HEK293 (cell line): ENCODE measurements at regions not wholly inside any gene's neighbourhood (a gene's known extent, or its start where the extent isn't known, plus 50 kb on each side); places are given as distances from the start of the nearest gene placed in this dataset.

Experiments used
- BCL11B ChIP-seq: fragments of 450-650 bp; formaldehyde crosslinking; IDR thresholded peaks from 2 replicates; pipeline ENCODE4 v1.5.1; 2016; ENCODE audit warnings: low read depth, missing biosample characterization, missing genetic modification characterization
- GFI1B ChIP-seq: fragments of 450-650 bp; formaldehyde crosslinking; IDR thresholded peaks from 2 replicates; pipeline ENCODE4 v1.5.1; 2016; ENCODE audit warnings: missing biosample characterization, missing genetic modification characterization
- HOXD13 ChIP-seq: sonication (generic); formaldehyde crosslinking; IDR thresholded peaks from 2 replicates; pipeline ENCODE4 v1.8.0; 2022; ENCODE audit warnings: missing genetic modification reagents, borderline replicate concordance
- INSM2 ChIP-seq: fragments of 450-650 bp; formaldehyde crosslinking; IDR thresholded peaks from 2 replicates; pipeline ENCODE4 v1.5.1; 2016; ENCODE audit warnings: missing biosample characterization, missing genetic modification characterization
- MEIS1 ChIP-seq: sonication (generic); formaldehyde crosslinking; IDR thresholded peaks from 2 replicates; pipeline ENCODE4 v1.8.1; 2022; ENCODE audit warnings: missing genetic modification reagents, mild to moderate bottlenecking, borderline replicate concordance
- SP7 ChIP-seq: fragments of 450-650 bp; formaldehyde crosslinking; IDR thresholded peaks from 2 replicates; pipeline ENCODE4 v1.5.1; 2016; ENCODE audit warnings: missing biosample characterization, missing genetic modification characterization
- TCF7L2 ChIP-seq: IDR thresholded peaks from 2 replicates; pipeline ENCODE4 v1.6.1; 2011; ENCODE audit warnings: low read depth, mild to moderate bottlenecking, inconsistent platforms, low read length, moderate library complexity, borderline replicate concordance
- TRIM28 ChIP-seq: IDR thresholded peaks from 2 replicates; pipeline ENCODE4 v1.6.1; 2011; ENCODE audit warnings: low read length, control low read depth, borderline replicate concordance
- YY1 ChIP-seq: fragments of 450-650 bp; formaldehyde crosslinking; IDR thresholded peaks from 2 replicates; pipeline ENCODE4 v1.5.1; 2018; ENCODE audit warnings: missing biosample characterization, missing genetic modification characterization
- ZBTB17 ChIP-seq: fragments of 450-650 bp; formaldehyde crosslinking; IDR thresholded peaks from 2 replicates; pipeline ENCODE4 v1.5.1; 2016; ENCODE audit warnings: missing biosample characterization, missing genetic modification characterization
- ZEB2 ChIP-seq: fragments of 450-650 bp; formaldehyde crosslinking; IDR thresholded peaks from 2 replicates; pipeline ENCODE4 v1.5.1; 2016; ENCODE audit warnings: missing biosample characterization, missing genetic modification characterization
- ZFP69B ChIP-seq: fragments of 450-650 bp; formaldehyde crosslinking; IDR thresholded peaks from 2 replicates; pipeline ENCODE4 v1.5.1; 2016; ENCODE audit warnings: missing biosample characterization, missing genetic modification characterization
- ZNF121 ChIP-seq: fragments of 450-650 bp; formaldehyde crosslinking; IDR thresholded peaks from 2 replicates; pipeline ENCODE4 v1.5.1; 2016; ENCODE audit warnings: missing biosample characterization, missing genetic modification characterization
- ZNF148 ChIP-seq: fragments of 450-650 bp; formaldehyde crosslinking; IDR thresholded peaks from 2 replicates; pipeline ENCODE4 v1.5.0; 2017; ENCODE audit warnings: missing biosample characterization, missing genetic modification characterization, borderline replicate concordance
- ZNF16 ChIP-seq: fragments of 450-650 bp; formaldehyde crosslinking; IDR thresholded peaks from 2 replicates; pipeline ENCODE4 v1.5.1; 2016; ENCODE audit warnings: low read depth, missing biosample characterization, missing genetic modification characterization
- ZNF169 ChIP-seq: fragments of 450-650 bp; formaldehyde crosslinking; IDR thresholded peaks from 2 replicates; pipeline ENCODE4 v1.5.1; 2016; ENCODE audit warnings: missing biosample characterization, missing genetic modification characterization
- ZNF175 ChIP-seq: fragments of 450-650 bp; formaldehyde crosslinking; IDR thresholded peaks from 2 replicates; pipeline ENCODE4 v1.5.1; 2016; ENCODE audit warnings: missing biosample characterization, missing genetic modification characterization
- ZNF280D ChIP-seq: fragments of 450-650 bp; formaldehyde crosslinking; IDR thresholded peaks from 2 replicates; pipeline ENCODE4 v1.5.1; 2016; ENCODE audit warnings: missing biosample characterization, missing genetic modification characterization
- ZNF302 ChIP-seq: fragments of 450-650 bp; formaldehyde crosslinking; IDR thresholded peaks from 2 replicates; pipeline ENCODE4 v1.5.1; 2016; ENCODE audit warnings: missing biosample characterization, missing genetic modification characterization, low read depth
- ZNF311 ChIP-seq: fragments of 450-650 bp; formaldehyde crosslinking; IDR thresholded peaks from 2 replicates; pipeline ENCODE4 v1.5.1; 2017; ENCODE audit warnings: missing biosample characterization, missing genetic modification characterization, borderline replicate concordance
- ZNF335 ChIP-seq: fragments of 450-650 bp; formaldehyde crosslinking; conservative IDR thresholded peaks from 2 replicates; pipeline ENCODE4 v1.5.1; 2016; ENCODE audit warnings: missing biosample characterization, missing genetic modification characterization
- ZNF394 ChIP-seq: fragments of 450-650 bp; formaldehyde crosslinking; IDR thresholded peaks from 2 replicates; pipeline ENCODE4 v1.5.1; 2016; ENCODE audit warnings: missing biosample characterization, missing genetic modification characterization, mild to moderate bottlenecking, moderate library complexity, borderline replicate concordance
- ZNF449 ChIP-seq: fragments of 450-650 bp; formaldehyde crosslinking; IDR thresholded peaks from 2 replicates; pipeline ENCODE4 v1.5.1; 2017; ENCODE audit warnings: missing biosample characterization, mild to moderate bottlenecking, missing genetic modification characterization, moderate library complexity
- ZNF473 ChIP-seq: fragments of 450-650 bp; formaldehyde crosslinking; IDR thresholded peaks from 2 replicates; pipeline ENCODE4 v1.5.1; 2017; ENCODE audit warnings: missing biosample characterization, missing genetic modification characterization
- ZNF48 ChIP-seq: fragments of 450-650 bp; formaldehyde crosslinking; IDR thresholded peaks from 2 replicates; pipeline ENCODE4 v1.5.1; 2016; ENCODE audit warnings: missing biosample characterization, missing genetic modification characterization
- ZNF626 ChIP-seq: fragments of 450-650 bp; sonication (Bioruptor Pico); formaldehyde crosslinking; IDR thresholded peaks from 2 replicates; pipeline ENCODE4 v1.5.1; 2018; ENCODE audit warnings: missing biosample characterization, missing genetic modification characterization, inconsistent platforms
- ZNF654 ChIP-seq: fragments of 450-650 bp; formaldehyde crosslinking; IDR thresholded peaks from 2 replicates; pipeline ENCODE4 v1.5.1; 2016; ENCODE audit warnings: low read depth, missing biosample characterization, missing genetic modification characterization
- ZNF747 ChIP-seq: fragments of 450-650 bp; formaldehyde crosslinking; IDR thresholded peaks from 2 replicates; pipeline ENCODE4 v1.5.1; 2016; ENCODE audit warnings: missing biosample characterization, missing genetic modification characterization
- ZNF843 ChIP-seq: fragments of 450-650 bp; formaldehyde crosslinking; IDR thresholded peaks from 2 replicates; pipeline ENCODE4 v1.5.1; 2016; ENCODE audit warnings: missing biosample characterization, missing genetic modification characterization
- ZSCAN16 ChIP-seq: fragments of 450-650 bp; formaldehyde crosslinking; IDR thresholded peaks from 2 replicates; pipeline ENCODE4 v1.5.1; 2016; ENCODE audit warnings: missing biosample characterization, missing genetic modification characterization
- ZSCAN23 ChIP-seq: fragments of 450-650 bp; formaldehyde crosslinking; IDR thresholded peaks from 2 replicates; pipeline ENCODE4 v1.5.1; 2016; ENCODE audit warnings: missing biosample characterization, missing genetic modification characterization
- ZSCAN30 ChIP-seq: fragments of 450-650 bp; IDR thresholded peaks from 2 replicates; pipeline ENCODE4 v1.5.1; 2018; ENCODE audit warnings: missing biosample characterization, mild to moderate bottlenecking, missing genetic modification characterization, moderate library complexity

- TF ChIP-seq ZNF311 (tag by site-specific recombination) (no peak), ZNF449 (tag by site-specific recombination) (no peak), ZNF16 (no peak), ZSCAN16 (tag by site-specific recombination) (peak; percentile 80), ZSCAN23 (tag by site-specific recombination) (no peak), ZNF169 (tag by site-specific recombination) (no peak), ZNF175 (tag by site-specific recombination) (no peak), MEIS1 (CRISPR knock-in tag) (no peak), ZNF843 (tag by site-specific recombination) (peak; percentile 69), ZNF394 (tag by site-specific recombination) (peak; percentile 43; the same call in 1 of the 2 replicates), ZNF654 (tag by site-specific recombination) (no peak), ZNF747 (tag by site-specific recombination) (no peak), ZBTB17 (tag by site-specific recombination) (0 out of 2 replicates have a peak, but pooled peaks have one; percentile 36), INSM2 (tag by site-specific recombination) (no peak), ZNF121 (tag by site-specific recombination) (no peak), ZFP69B (tag by site-specific recombination) (no peak), YY1 (tag by site-specific recombination) (0 out of 2 replicates have a peak, but pooled peaks have one; percentile 27), TRIM28 (peak; percentile 76; the same call in 1 of the 2 replicates), ZNF48 (tag by site-specific recombination) (no peak), ZNF280D (tag by site-specific recombination) (no peak), ZNF302 (no peak), TCF7L2 (no peak), ZNF473 (tag by site-specific recombination) (no peak), ZNF626 (0 out of 2 replicates have a peak, but pooled peaks have one; percentile 36), HOXD13 (CRISPR knock-in tag) (no peak), ZNF335 (peak; percentile 53; the same call in 1 of the 2 replicates), BCL11B (tag by site-specific recombination) (0 out of 2 replicates have a peak, but pooled peaks have one; percentile 22), SP7 (tag by site-specific recombination) (peak; percentile 91), ZSCAN30 (tag by site-specific recombination) (no peak; the same call in 1 of the 2 replicates), GFI1B (tag by site-specific recombination) (peak; percentile 66; the same call in 1 of the 2 replicates), ZNF148 (tag by site-specific recombination) (no peak), ZEB2 (peak; percentile 60; the same call in 1 of the 2 replicates)
Measured at GRCh38 chr4:183588169-183588675, 70.8 kb downstream of the RWDD4 start (continued).
